Mononuclear cell (primary cell): ENCODE measurements at regions not wholly inside any gene's neighbourhood (a gene's known extent, or its start where the extent isn't known, plus 50 kb on each side); places are given as distances from the start of the nearest gene placed in this dataset.
"Not testable (repeated sequence)": the region's sequence is repeated elsewhere in the genome, so short reads cannot be mapped to it uniquely, and the experiment has no call there.

Source experiments
- H3K27me3 ChIP-seq: 2 replicates; pipeline ENCODE4 v1.6.0; 2011; ENCODE audit warnings: low read length, control low read depth; ENCODE audit not compliant: insufficient read depth
- H3K4me1 ChIP-seq: 2 replicates; pipeline ENCODE4 v1.5.1; 2011; ENCODE audit warnings: mild to moderate bottlenecking, low read length, control low read depth; ENCODE audit not compliant: insufficient read depth
- H3K4me3 ChIP-seq: 2 replicates; pipeline ENCODE4 v1.5.1; 2011; ENCODE audit warnings: mild to moderate bottlenecking, low read length, moderate library complexity
- H3K9me3 ChIP-seq: 2 replicates; pipeline ENCODE4 v1.5.1; 2011; ENCODE audit warnings: low read depth, mild to moderate bottlenecking, control low read depth, low read length

DNA sequence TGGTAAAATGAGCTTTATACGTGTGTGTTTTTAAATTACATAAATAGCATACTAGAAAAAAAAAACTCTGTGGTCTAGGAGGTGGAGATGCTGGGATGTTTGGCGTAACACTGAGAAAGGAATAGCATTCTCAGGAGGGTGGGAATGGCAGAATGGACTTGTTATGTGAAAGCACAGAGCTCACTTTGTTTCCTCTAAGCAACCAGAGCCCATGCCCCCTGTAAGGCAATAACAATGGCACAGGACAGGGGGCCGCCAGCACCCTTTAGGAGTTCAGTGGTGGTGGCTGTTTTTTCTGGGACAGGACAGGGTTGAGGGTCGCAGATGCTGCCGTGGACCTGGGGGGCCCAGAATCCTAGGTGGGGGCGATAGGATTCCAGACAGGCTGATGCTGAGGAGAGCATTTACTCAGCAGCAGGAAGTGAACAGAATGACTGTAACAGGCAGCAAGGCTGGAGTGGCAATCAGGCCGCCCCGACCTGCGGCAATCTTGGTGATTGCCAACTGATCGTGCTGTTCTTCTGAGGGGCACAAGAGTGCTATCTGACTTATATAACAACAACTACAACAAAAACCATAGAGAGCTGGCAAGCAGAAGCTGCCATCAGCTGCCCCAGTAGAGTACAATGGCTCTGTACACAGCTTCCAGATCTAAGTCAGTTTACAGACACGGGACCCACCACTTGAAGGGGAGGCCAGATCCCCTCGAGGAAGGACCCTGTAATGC is 160.4 kb downstream of the UACA start:
- no peaks in the 10 kb centered on the region for H3K27me3 ChIP-seq
- no peaks in the 10 kb centered on the region for H3K4me1 ChIP-seq
- no peaks in the 10 kb centered on the region for H3K9me3 ChIP-seq
- no peak overlapping the region for H3K4me3 ChIP-seq

DNA sequence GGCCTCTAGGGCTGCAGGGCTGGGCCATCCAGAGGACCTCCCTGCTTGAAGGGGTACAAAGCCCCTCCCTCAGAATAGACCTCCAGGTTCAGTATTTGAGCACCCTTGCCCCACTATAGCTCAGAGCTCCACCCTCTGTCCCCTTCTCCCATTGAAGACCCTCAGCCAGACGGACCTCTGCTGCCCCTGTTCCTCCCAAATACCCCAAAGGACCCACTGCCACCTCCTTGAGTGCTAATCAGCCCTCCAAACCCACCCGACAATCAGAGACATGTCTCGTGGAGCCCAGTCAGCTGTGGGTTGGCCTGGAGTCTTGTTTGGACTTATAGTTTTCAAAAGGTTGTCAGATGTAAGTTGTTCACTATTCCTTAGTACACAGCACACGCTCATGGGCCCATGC is 161.1 kb downstream of the UACA start:
- H3K9me3 ChIP-seq: no peaks in the 10 kb centered on the region
- H3K27me3 ChIP-seq: no peaks in the 10 kb centered on the region
- no peak overlapping the region for H3K4me3 ChIP-seq
- no peaks in the 10 kb centered on the region for H3K4me1 ChIP-seq

DNA sequence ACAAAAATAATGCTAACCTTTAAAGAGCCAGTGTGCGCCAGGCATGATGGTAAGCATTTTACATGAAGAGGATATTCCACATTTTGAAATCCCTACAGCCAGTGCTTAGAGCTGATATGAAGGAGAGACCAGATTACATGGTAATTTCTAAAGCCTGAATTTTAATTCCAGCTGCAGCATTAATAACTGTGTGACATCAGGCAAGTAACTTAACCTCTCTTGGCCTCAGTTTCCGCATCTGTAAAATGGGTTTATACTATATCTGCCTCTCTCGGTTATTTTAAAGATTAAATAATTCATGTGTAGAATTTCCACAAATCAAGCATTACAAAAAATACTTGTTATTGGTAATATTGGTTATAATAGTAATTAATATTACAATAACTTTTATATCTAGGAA is 165.4 kb downstream of the UACA start:
- Histone ChIP-seq H3K27me3 (no peaks in the 10 kb centered on the region), H3K4me1 (no peaks in the 10 kb centered on the region), H3K9me3 (peaks cover 19% of the 10 kb centered on the region), H3K4me3 (no peak overlapping the region)

DNA sequence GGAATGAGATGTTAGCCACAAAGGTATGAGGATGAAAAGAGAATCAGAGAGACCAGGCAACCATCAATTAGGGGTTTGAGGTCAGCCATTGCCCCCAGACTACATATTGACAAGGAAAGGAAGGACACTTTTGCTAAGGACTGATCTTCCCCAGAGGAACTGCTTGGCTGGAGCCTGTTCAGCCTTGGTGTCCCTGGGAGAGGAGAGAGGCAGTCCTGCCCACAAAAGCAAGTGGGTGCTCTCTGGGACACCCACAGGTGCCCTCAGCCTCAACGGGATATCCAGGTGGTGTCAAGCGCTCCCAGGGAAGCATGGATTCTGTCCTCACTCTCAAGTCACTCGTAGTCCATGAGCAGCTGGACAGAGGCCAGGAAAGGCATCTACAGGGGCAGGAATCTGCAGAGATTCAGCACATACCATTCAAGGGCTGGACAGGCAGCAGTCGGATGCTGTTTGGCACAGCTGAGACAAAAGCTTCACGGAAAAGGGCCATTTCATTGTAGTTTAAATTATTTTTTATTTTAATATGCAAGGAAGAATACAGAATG is 166.2 kb downstream of the UACA start:
- H3K4me3 ChIP-seq: no peak overlapping the region
- peaks cover 19% of the 10 kb centered on the region for H3K9me3 ChIP-seq
- H3K27me3 ChIP-seq: no peaks in the 10 kb centered on the region
- H3K4me1 ChIP-seq: no peaks in the 10 kb centered on the region

DNA sequence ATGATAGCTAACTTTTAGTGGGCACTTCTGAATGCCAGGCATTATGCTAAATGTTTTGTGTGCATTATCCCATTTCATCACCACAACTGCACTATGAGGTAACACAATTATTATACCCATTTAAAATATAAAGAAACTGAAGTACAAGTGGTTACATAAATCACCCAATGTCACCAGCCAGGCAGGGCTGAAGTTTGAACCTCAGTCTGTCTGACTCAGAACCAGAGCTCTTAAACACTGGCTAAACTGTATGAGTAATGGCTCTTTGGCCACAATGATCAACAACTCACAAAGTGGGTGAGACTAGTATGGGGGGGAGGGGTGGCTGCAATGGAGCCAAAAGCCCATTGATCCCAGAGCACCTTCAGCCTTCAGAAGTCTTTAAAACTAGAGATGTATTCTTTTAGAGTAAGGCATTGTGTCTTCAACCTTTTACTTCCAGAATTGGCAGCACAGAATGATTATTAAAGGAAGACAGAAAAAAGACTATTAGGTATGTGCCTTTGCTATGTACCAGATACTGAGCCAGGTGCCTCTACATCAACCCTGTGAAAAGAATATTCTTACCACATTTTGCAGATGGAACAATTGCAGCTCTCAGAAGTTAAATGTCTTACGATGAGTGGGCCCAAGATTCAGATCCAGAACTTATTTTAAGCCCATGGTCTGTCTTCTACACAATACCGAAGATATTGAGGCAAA is 166.9 kb downstream of the UACA start:
- H3K27me3 ChIP-seq: no peaks in the 10 kb centered on the region
- no peaks in the 10 kb centered on the region for H3K4me1 ChIP-seq
- H3K9me3 ChIP-seq: peaks cover 19% of the 10 kb centered on the region
- H3K4me3 ChIP-seq: no peak overlapping the region

DNA sequence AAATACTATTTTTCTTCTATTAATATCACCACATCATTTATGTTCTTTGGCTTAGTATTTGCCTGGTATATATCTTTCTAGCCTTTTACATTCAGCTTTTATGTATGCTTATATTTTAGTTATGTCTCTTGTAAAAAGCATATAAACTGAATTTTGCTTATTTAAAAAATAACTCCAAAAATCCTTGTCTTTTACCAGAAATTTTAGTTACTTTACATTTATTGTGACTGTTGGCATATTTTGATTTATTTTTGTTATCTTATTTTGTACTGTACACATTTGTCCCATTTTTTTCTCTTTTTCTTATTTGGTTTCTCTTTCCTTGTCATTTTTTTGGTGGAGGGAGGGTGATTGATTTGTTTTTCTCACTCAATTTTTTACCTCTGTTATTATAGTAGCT is 169.6 kb downstream of the UACA start:
- no peak overlapping the region for H3K4me3 ChIP-seq
- H3K27me3 ChIP-seq: no peaks in the 10 kb centered on the region
- H3K4me1 ChIP-seq: no peaks in the 10 kb centered on the region
- H3K9me3 ChIP-seq: peaks cover 19% of the 10 kb centered on the region

DNA sequence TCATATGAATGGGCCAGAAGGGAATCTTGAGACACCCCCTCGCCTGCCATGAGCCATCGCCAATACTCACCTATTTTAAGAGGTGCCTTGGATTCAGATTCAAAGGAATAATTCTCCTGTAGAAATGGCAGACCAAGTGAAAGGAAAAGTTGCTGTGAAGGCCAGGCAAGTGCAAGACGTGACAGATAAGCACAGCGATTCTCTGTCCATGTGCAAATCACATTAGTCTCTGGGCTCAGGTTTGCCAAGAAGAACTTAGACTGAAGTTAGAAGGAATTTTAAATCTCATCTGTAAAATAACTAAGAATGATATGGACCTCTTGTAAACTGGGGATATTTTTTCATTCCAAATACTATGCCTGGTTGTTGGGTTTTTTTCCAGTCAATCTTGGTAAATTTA is 173.6 kb downstream of the UACA start:
- Histone ChIP-seq H3K4me3 (no peak overlapping the region), H3K4me1 (peaks cover 9% of the 10 kb centered on the region), H3K9me3 (peaks cover 13% of the 10 kb centered on the region), H3K27me3 (no peaks in the 10 kb centered on the region)

DNA sequence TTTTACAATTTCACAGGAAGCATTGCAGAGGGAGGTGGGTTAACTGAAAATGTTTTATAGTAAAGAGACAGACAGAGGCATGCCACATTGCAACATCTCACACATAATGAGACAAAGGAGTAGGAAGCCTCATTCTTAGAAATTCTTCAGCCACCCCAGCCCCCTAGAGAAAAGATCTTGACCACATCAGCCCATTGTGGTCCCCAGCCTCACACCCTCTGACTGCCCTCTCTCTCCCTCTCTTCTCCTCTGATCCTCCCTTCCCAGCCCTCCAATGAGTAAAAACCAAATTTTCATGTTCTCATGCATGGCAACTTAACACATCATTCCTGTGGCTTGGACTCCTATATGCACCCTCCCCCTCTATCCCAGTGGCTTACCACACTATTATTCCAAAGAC is 174.1 kb downstream of the UACA start:
- H3K27me3 ChIP-seq: no peaks in the 10 kb centered on the region
- H3K4me3 ChIP-seq: no peak overlapping the region
- H3K9me3 ChIP-seq: peaks cover 8% of the 10 kb centered on the region
- H3K4me1 ChIP-seq: peaks cover 9% of the 10 kb centered on the region

DNA sequence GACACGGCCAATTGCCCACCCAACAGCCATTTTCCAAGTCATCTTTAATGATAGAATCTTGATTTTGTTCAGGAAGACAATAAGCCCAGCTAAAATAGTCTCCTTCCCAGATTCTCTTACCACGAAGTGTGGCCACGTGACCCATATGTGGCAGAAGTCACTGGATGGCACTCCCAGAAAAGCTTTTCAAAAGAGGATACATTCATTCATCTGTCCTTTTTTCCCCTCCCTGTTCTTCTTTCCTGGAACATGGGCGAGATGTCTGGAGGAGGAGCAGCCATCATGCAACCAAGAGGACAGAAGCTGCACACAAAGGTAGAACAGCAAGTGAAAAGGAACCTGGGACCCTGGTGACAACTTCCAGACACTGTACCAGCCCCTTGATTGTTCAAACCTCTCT is 174.7 kb downstream of the UACA start:
- no peak overlapping the region for H3K4me3 ChIP-seq
- peaks cover 9% of the 10 kb centered on the region for H3K4me1 ChIP-seq
- no peaks in the 10 kb centered on the region for H3K27me3 ChIP-seq
- H3K9me3 ChIP-seq: peaks cover 2% of the 10 kb centered on the region

DNA sequence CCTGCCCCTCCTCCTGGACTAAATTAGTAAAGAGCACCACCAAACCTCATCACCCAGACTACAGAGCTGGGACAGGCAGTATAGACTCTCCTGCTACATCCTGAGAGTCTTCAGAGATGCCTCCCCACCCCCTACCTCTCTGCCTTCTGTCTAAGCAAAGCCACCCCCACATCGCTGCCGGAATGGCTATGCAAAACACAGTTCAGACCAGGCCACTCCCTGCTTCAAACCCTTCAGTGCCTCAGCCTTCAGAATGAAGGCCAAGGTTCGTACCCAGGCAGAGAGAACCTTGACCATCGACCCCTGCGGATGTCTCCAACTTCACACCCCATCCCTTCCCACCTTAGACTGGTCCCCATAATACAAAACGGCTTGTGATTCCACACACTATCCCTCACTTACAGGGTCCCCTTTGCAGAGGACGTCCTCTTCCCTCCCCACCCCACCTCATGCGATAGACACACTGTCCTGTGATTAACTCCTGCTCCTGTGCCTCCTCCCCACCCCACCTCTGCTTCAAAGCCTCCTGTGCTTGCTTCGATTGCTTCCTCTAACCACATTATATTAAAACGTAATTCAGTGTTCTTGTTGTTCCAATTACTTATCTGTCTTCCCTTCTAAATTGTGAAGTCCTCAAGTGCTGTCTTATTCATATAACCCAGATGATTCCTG is 175.3 kb downstream of the UACA start:
- Histone ChIP-seq H3K9me3 (no peaks in the 10 kb centered on the region), H3K4me1 (peaks cover 9% of the 10 kb centered on the region), H3K4me3 (no peak overlapping the region), H3K27me3 (no peaks in the 10 kb centered on the region)

DNA sequence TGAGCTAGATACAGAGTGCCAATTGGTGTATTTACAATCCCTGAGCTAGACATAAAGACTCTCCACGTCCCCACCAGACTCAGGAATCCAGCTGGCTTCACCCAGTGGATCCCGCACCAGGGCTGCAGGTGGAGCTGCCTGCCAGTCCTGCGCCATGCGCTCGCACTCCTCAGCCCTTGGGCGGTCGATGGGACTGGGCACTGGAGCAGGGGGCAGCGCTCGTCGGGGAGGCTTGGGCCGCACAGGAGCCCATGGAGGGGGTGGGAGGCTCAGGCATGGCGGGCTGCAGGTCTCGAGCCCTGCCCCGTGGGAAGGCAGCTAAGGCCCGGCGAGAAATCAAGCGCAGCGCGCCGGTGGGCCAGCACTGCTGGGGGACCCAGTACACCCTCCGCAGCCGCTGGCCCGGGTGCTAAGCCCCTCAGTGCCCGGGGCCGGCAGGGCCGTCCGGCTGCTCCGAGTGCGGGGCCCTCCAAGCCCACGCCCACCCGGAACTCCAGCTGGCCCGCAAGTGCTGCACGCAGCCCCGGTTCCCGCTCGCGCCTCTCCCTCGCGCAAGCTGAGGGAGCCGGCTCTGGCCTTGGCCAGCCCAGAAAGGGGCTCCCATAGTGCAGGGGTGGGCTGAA is 176.2 kb downstream of the UACA start:
- not testable (repeated sequence) for H3K4me3 ChIP-seq, H3K27me3 ChIP-seq, H3K4me1 ChIP-seq, H3K9me3 ChIP-seq

DNA sequence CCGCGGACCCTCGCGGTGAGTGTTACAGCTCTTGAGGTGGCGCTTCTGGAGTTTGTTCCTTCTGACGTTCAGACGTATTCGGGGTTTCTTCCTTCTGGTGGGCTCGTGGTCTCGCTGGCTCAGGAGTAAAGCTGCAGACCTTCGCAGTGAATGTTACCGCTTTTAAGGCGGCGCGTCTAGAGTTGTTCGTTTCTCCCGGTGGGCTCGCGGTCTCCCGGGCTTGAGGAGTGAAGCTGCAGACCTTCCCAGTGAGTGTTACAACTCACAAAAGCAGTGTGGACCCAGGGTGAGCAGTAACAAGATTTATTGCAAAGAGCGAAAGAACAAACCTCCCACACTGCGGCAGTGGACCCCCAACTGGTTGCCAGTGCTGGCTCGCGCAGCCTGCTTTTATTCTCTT is 177.1 kb downstream of the UACA start:
- H3K4me3 ChIP-seq: no peak overlapping the region
- no peaks in the 10 kb centered on the region for H3K9me3 ChIP-seq
- H3K4me1 ChIP-seq: peaks cover 9% of the 10 kb centered on the region
- no peaks in the 10 kb centered on the region for H3K27me3 ChIP-seq

DNA sequence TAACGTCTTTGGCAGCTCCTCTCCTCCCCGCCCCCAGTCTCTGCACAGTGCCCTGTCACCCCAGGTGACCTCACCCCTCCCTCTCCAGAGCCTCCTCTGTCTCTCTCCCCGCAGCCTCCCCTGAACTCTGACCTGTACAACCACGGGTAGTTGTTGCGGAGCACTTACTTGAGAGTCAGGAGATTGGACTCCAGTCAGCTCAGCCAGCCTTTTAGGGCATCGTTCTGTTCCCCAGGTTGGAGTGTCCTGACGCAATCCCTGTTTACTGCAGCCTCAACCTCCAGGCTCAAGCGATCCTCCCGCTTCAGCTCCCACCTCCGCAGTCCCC is 177.7 kb downstream of the UACA start:
- Histone ChIP-seq H3K4me3 (no peak overlapping the region), H3K4me1 (peaks cover 9% of the 10 kb centered on the region), H3K9me3 (no peaks in the 10 kb centered on the region), H3K27me3 (no peaks in the 10 kb centered on the region)

DNA sequence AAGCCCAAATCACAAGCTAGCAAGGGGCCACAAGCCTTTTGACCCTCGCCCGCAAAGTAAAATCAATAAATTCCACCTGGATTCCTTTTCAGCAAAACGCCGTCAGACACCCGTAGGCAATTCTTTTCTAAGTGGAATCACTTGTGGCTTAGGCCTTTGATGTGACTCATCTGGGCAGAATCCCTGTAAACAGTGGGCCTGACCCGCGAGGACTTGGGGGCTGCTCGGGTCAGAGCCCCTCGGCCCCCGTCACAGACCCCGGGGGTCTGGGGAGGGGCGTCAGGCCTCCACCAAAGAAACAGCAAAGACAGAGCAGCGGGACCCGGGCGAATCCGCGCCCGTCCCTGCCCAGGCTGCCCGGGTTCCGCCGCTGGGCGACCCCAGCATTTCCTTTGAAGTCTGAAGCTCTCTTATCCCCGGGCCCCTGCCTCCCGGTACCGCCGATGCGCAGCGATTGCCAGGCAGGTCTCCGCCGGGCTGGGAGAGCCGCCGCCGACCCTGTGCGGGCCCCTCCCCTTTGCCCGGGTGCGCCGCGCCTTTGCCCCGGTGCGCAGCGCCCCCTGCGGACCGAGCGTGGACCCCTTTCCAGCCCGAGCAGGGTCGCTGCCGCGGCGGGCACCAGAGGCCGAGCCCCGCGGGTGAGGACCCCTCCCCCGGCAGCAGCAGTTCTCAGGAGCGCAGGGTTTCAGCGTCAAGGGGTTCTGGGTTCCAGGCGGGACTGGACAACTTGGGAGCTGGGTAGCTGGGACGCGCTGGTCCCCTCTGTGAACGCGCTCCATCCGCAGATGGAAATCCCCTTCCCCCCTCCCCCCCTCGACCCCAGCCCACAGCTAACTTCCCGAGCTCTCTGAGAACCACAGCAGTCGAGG is 178.3 kb downstream of the UACA start:
- peaks cover 9% of the 10 kb centered on the region for H3K4me1 ChIP-seq
- H3K4me3 ChIP-seq: no peak overlapping the region
- no peaks in the 10 kb centered on the region for H3K9me3 ChIP-seq
- no peaks in the 10 kb centered on the region for H3K27me3 ChIP-seq
